ENCODE measurements at regions not wholly inside any gene's neighbourhood (a gene's known extent, or its start where the extent isn't known, plus 50 kb on each side); places are given as distances from the start of the nearest gene placed in this dataset.

GRCh38 chr20:1790386-1790785 is 104.8 kb upstream of the SIRPA start:
- TF ChIP-seq JUND (IDR thresholded peaks at IDR 0.05; ENCODE audit: low read depth), result no peak
- no peak for DNase-seq (ENCODE audit: low read depth in 1 of 2, low spot score in 1 of 2)
- in situ Hi-C loops (cut with HindIII; ENCODE audit: low pct_unique_long_range_greater_than_20kb, low sequenced_read_pairs), result no loop called here

GRCh38 chr20:1788044-1788443 is 107.2 kb upstream of the SIRPA start:
- in situ Hi-C loops (cut with HindIII; ENCODE audit: low pct_unique_long_range_greater_than_20kb, low sequenced_read_pairs), result no loop called here
- DNase-seq (ENCODE audit: low read depth in 1 of 2, low spot score in 1 of 2), result no peak
- TF ChIP-seq JUND (IDR thresholded peaks at IDR 0.05; ENCODE audit: low read depth), result no peak

- TF ChIP-seq JUND (IDR thresholded peaks at IDR 0.05; ENCODE audit: low read depth), result no peak
- in situ Hi-C loops (cut with HindIII; ENCODE audit: low pct_unique_long_range_greater_than_20kb, low sequenced_read_pairs), result no loop called here
- DNase-seq (ENCODE audit: low read depth in 1 of 2, low spot score in 1 of 2), result no peak
Observed at GRCh38 chr20:1786486-1786885, 108.7 kb upstream of the SIRPA start.

GRCh38 chr20:1784586-1784985 is 110.6 kb upstream of the SIRPA start:
- no peak for TF ChIP-seq JUND (IDR thresholded peaks at IDR 0.05; ENCODE audit: low read depth)
- in situ Hi-C loops (cut with HindIII; ENCODE audit: low pct_unique_long_range_greater_than_20kb, low sequenced_read_pairs), result no loop called here

GRCh38 chr20:1783245-1783644 is 112.0 kb upstream of the SIRPA start:
- no peak for DNase-seq (ENCODE audit: low read depth in 1 of 2, low spot score in 1 of 2)
- in situ Hi-C loops (cut with HindIII; ENCODE audit: low pct_unique_long_range_greater_than_20kb, low sequenced_read_pairs), result no loop called here
- TF ChIP-seq JUND (IDR thresholded peaks at IDR 0.05; ENCODE audit: low read depth), result no peak

More at GRCh38 chr20:1784586-1784985, 110.6 kb upstream of the SIRPA start:
- DNase-seq (ENCODE audit: low read depth in 1 of 2, low spot score in 1 of 2), result no peak

GRCh38 chr20:1782181-1782580 is 113.0 kb upstream of the SIRPA start:
- no peak for DNase-seq (ENCODE audit: low read depth in 1 of 2, low spot score in 1 of 2)
- in situ Hi-C loops (cut with HindIII; ENCODE audit: low pct_unique_long_range_greater_than_20kb, low sequenced_read_pairs), result no loop called here
- TF ChIP-seq JUND (IDR thresholded peaks at IDR 0.05; ENCODE audit: low read depth), result no peak

- no peak for TF ChIP-seq JUND (IDR thresholded peaks at IDR 0.05; ENCODE audit: low read depth)
- in situ Hi-C loops (cut with HindIII; ENCODE audit: low pct_unique_long_range_greater_than_20kb, low sequenced_read_pairs), result no loop called here
- no peak for DNase-seq (ENCODE audit: low read depth in 1 of 2, low spot score in 1 of 2)
Observed at GRCh38 chr20:1779567-1779966, 115.6 kb upstream of the SIRPA start.

- no peak for DNase-seq (ENCODE audit: low read depth in 1 of 2, low spot score in 1 of 2)
- in situ Hi-C loops (cut with HindIII; ENCODE audit: low pct_unique_long_range_greater_than_20kb, low sequenced_read_pairs), result no loop called here
- no peak for TF ChIP-seq JUND (IDR thresholded peaks at IDR 0.05; ENCODE audit: low read depth)
Observed at GRCh38 chr20:1778338-1778737, 116.9 kb upstream of the SIRPA start.

- in situ Hi-C loops (cut with HindIII; ENCODE audit: low pct_unique_long_range_greater_than_20kb, low sequenced_read_pairs), result no loop called here
- DNase-seq (ENCODE audit: low read depth in 1 of 2, low spot score in 1 of 2), result no peak
- TF ChIP-seq JUND (IDR thresholded peaks at IDR 0.05; ENCODE audit: low read depth), result no peak
Observed at GRCh38 chr20:1777476-1777820, 117.8 kb upstream of the SIRPA start.

GRCh38 chr20:1776681-1777475 is 118.3 kb upstream of the SIRPA start:
- DNase-seq (ENCODE audit: low read depth in 1 of 2, low spot score in 1 of 2), result peak; percentile 47 to 89
- no peak for TF ChIP-seq JUND (IDR thresholded peaks at IDR 0.05; ENCODE audit: low read depth)
- in situ Hi-C loops (cut with HindIII; ENCODE audit: low pct_unique_long_range_greater_than_20kb, low sequenced_read_pairs), result no loop called here

GRCh38 chr20:1775117-1775516 is 117.5 kb upstream of the SIRPG start:
- in situ Hi-C loops (cut with HindIII; ENCODE audit: low pct_unique_long_range_greater_than_20kb, low sequenced_read_pairs), result no loop called here
- DNase-seq (ENCODE audit: low read depth in 1 of 2, low spot score in 1 of 2), result no peak
- TF ChIP-seq JUND (IDR thresholded peaks at IDR 0.05; ENCODE audit: low read depth), result no peak

- no peak for TF ChIP-seq JUND (IDR thresholded peaks at IDR 0.05; ENCODE audit: low read depth)
- DNase-seq (ENCODE audit: low read depth in 1 of 2, low spot score in 1 of 2), result no peak
- in situ Hi-C loops (cut with HindIII; ENCODE audit: low pct_unique_long_range_greater_than_20kb, low sequenced_read_pairs), result no loop called here
Observed at GRCh38 chr20:1774479-1774878, 116.9 kb upstream of the SIRPG start.

- in situ Hi-C loops (cut with HindIII; ENCODE audit: low pct_unique_long_range_greater_than_20kb, low sequenced_read_pairs), result no loop called here
- no peak for DNase-seq (ENCODE audit: low read depth in 1 of 2, low spot score in 1 of 2)
Observed at GRCh38 chr20:1773816-1774215, 116.2 kb upstream of the SIRPG start.

GRCh38 chr20:1769491-1769890 is 111.9 kb upstream of the SIRPG start:
- DNase-seq (ENCODE audit: low read depth in 1 of 2, low spot score in 1 of 2), result no peak
- in situ Hi-C loops (cut with HindIII; ENCODE audit: low pct_unique_long_range_greater_than_20kb, low sequenced_read_pairs), result no loop called here
- TF ChIP-seq JUND (IDR thresholded peaks at IDR 0.05; ENCODE audit: low read depth), result no peak

More at GRCh38 chr20:1773816-1774215, 116.2 kb upstream of the SIRPG start:
- TF ChIP-seq JUND (IDR thresholded peaks at IDR 0.05; ENCODE audit: low read depth), result no peak

Measured in T47D (cell line).